WERI-Rb-1 (cell line): ENCODE measurements at regions not wholly inside any gene's neighbourhood (a gene's known extent, or its start where the extent isn't known, plus 50 kb on each side); places are given as distances from the start of the nearest gene placed in this dataset.

ENCODE experiments used
- DNase-seq: peaks from one replicate; pipeline ENCODE4 v3.0.0-alpha.2; 2020
- H3K27ac ChIP-seq: fragments of 250-450 bp; sonication (Bioruptor Pico); 2 replicates; pipeline ENCODE4 v1.5.1; 2020; ENCODE audit warnings: mild to moderate bottlenecking, moderate library complexity
- H3K27me3 ChIP-seq: fragments of 250-450 bp; sonication (Bioruptor Pico); 2 replicates; pipeline ENCODE4 v1.5.1; 2021; ENCODE audit warnings: mild to moderate bottlenecking, low read depth, moderate library complexity; ENCODE audit not compliant: insufficient read depth, severe bottlenecking
- H3K36me3 ChIP-seq: fragments of 250-450 bp; sonication (Bioruptor Pico); 2 replicates; pipeline ENCODE4 v1.5.1; 2020; ENCODE audit warnings: mild to moderate bottlenecking, moderate library complexity
- H3K4me3 ChIP-seq: 2 replicates; pipeline ENCODE4 v1.5.1; 2011; ENCODE audit warnings: low read depth, mild to moderate bottlenecking, control low read depth, low read length
- H3K9me3 ChIP-seq: fragments of 250-450 bp; sonication (Bioruptor Pico); 2 replicates; pipeline ENCODE4 v1.5.1; 2021; ENCODE audit warnings: mild to moderate bottlenecking, moderate library complexity; ENCODE audit not compliant: severe bottlenecking
- CTCF ChIP-seq: IDR thresholded peaks from 2 replicates; pipeline ENCODE4 v1.5.1; 2011; ENCODE audit warnings: low read depth, mild to moderate bottlenecking, control low read depth, inconsistent platforms, low read length

GRCh38 chr11:115660030-115660805 is 156.0 kb upstream of the CADM1 start:
- peaks cover 24% of the 10 kb centered on the region for H3K27me3 ChIP-seq
- DNase-seq: peak; percentile 38

GRCh38 chr11:115659061-115659963 is 155.1 kb upstream of the CADM1 start:
- no peak for TF ChIP-seq CTCF
- peak; percentile 46 for DNase-seq
- H3K27ac ChIP-seq: no peak overlapping the region
- H3K36me3 ChIP-seq: no peaks in the 10 kb centered on the region
- peaks cover 24% of the 10 kb centered on the region for H3K27me3 ChIP-seq
- no peaks in the 10 kb centered on the region for H3K9me3 ChIP-seq
- peak overlapping the region; percentile 36 for H3K4me3 ChIP-seq

More at GRCh38 chr11:115660030-115660805, 156.0 kb upstream of the CADM1 start:
- H3K9me3 ChIP-seq: no peaks in the 10 kb centered on the region
- no peak overlapping the region for H3K27ac ChIP-seq
- no peak for TF ChIP-seq CTCF
- peak overlapping the region; percentile 36 for H3K4me3 ChIP-seq
- no peaks in the 10 kb centered on the region for H3K36me3 ChIP-seq

GRCh38 chr11:115657586-115657985 is 153.4 kb upstream of the CADM1 start:
- Histone ChIP-seq H3K27ac (no peak overlapping the region), H3K4me3 (no peak overlapping the region), H3K9me3 (no peaks in the 10 kb centered on the region), H3K36me3 (no peaks in the 10 kb centered on the region), H3K27me3 (peaks cover 24% of the 10 kb centered on the region)
- TF ChIP-seq CTCF: no peak
- no peak for DNase-seq

GRCh38 chr11:115656669-115657068 is 152.5 kb upstream of the CADM1 start:
- Histone ChIP-seq H3K9me3 (no peaks in the 10 kb centered on the region), H3K4me3 (no peak overlapping the region), H3K27me3 (peaks cover 24% of the 10 kb centered on the region), H3K36me3 (no peaks in the 10 kb centered on the region), H3K27ac (no peak overlapping the region)
- no peak for TF ChIP-seq CTCF
- DNase-seq: no peak

- no peak for DNase-seq
- no peaks in the 10 kb centered on the region for H3K36me3 ChIP-seq
- no peak overlapping the region for H3K4me3 ChIP-seq
- no peak overlapping the region for H3K27ac ChIP-seq
- no peaks in the 10 kb centered on the region for H3K9me3 ChIP-seq
- no peak for TF ChIP-seq CTCF
- peaks cover 24% of the 10 kb centered on the region for H3K27me3 ChIP-seq
Observed at GRCh38 chr11:115656041-115656440, 151.8 kb upstream of the CADM1 start.
